Ovary (tissue), 3 donors: ENCODE measurements at regions not wholly inside any gene's neighbourhood (a gene's known extent, or its start where the extent isn't known, plus 50 kb on each side); places are given as distances from the start of the nearest gene placed in this dataset.

ENCODE experiments used
- CTCF ChIP-seq, 3 donors: fragments of 450-650 bp in 2 of 3; fragments of 200-600 bp in 1 of 3; IDR thresholded peaks; one replicate each; pipeline versions ENCODE4 v1.5.1 to v1.8.0; 2016 to 2022; ENCODE audit warnings: antibody characterized with exemption in 3 of 3, mild to moderate bottlenecking in 1 of 3
- POLR2A ChIP-seq: fragments of 450-650 bp; IDR thresholded peaks from one replicate; pipeline ENCODE4 v1.6.1; 2017; ENCODE audit warnings: antibody characterized with exemption, mild to moderate bottlenecking, moderate library complexity
- donor health status: DM: no; HTN: no; CAD: no.

GRCh38 chr12:125902991-125903390 lies 837.8 kb downstream of the AACS start:
- TF ChIP-seq CTCF (IDR thresholded peaks at IDR 0.05) = no peak
- no peak for TF ChIP-seq POLR2A
